Left renal cortex interstitium (tissue), 4 donors: ENCODE measurements at regions not wholly inside any gene's neighbourhood (a gene's known extent, or its start where the extent isn't known, plus 50 kb on each side); places are given as distances from the start of the nearest gene placed in this dataset.
A peak's percentile ranks its signal among the peaks of the same experiment; 100 is the strongest.

Source experiments
- DNase-seq, 4 donors: peaks; one replicate each; pipeline ENCODE4 v3.0.0-alpha.2; 2013; ENCODE audit warnings: low read depth in 4 of 4, low spot score in 2 of 4, missing footprints in 1 of 4

- no peak for DNase-seq
Observed at GRCh38 chr1:59218521-59219236, 78.2 kb upstream of the FGGY start.

GRCh38 chr1:59219916-59220315 lies 77.0 kb upstream of the FGGY start:
- DNase-seq = no peak

GRCh38 chr1:59220356-59220755 lies 76.5 kb upstream of the FGGY start:
- no peak for DNase-seq

- no peak for DNase-seq
Observed at GRCh38 chr1:59223198-59223597, 73.7 kb upstream of the FGGY start.

- no peak for DNase-seq
Observed at GRCh38 chr1:59223989-59224634, 72.8 kb upstream of the FGGY start.

- DNase-seq = no peak
Observed at GRCh38 chr1:59225594-59226316, 71.1 kb upstream of the FGGY start.

GRCh38 chr1:59229138-59229537 lies 67.8 kb upstream of the FGGY start:
- no peak for DNase-seq

GRCh38 chr1:59230622-59231021 lies 66.3 kb upstream of the FGGY start:
- no peak for DNase-seq

- DNase-seq = peak in 1 of 4 donors; percentile 57
Observed at GRCh38 chr1:59232216-59232615, 64.7 kb upstream of the FGGY start.

- no peak for DNase-seq
Observed at GRCh38 chr1:59233444-59233843, 63.5 kb upstream of the FGGY start.

GRCh38 chr1:59236721-59237545 lies 60.0 kb upstream of the FGGY start:
- no peak for DNase-seq

GRCh38 chr1:59237900-59238299 lies 59.0 kb upstream of the FGGY start:
- no peak for DNase-seq

GRCh38 chr1:59238333-59238934 lies 58.5 kb upstream of the FGGY start:
- DNase-seq = no peak

- no peak for DNase-seq
Observed at GRCh38 chr1:59238993-59239392, 57.9 kb upstream of the FGGY start.

GRCh38 chr1:59241909-59242308 lies 55.0 kb upstream of the FGGY start:
- no peak for DNase-seq

GRCh38 chr1:59242370-59242769 lies 54.5 kb upstream of the FGGY start:
- no peak for DNase-seq

- no peak for DNase-seq
Observed at GRCh38 chr1:59243550-59243949, 53.3 kb upstream of the FGGY start.

- DNase-seq = no peak
Observed at GRCh38 chr1:59243978-59244377, 52.9 kb upstream of the FGGY start.

GRCh38 chr1:59244891-59245290 lies 52.0 kb upstream of the FGGY start:
- no peak for DNase-seq
